ENCODE measurements at regions not wholly inside any gene's neighbourhood (a gene's known extent, or its start where the extent isn't known, plus 50 kb on each side); places are given as distances from the start of the nearest gene placed in this dataset.

- TF ChIP-seq CTCF (IDR thresholded peaks at IDR 0.05; ENCODE audit: low read depth, low read length), result no peak
- no peak for TF ChIP-seq EZH2phosphoT487 (IDR thresholded peaks at IDR 0.05; ENCODE audit: low read depth)
Measured at GRCh38 chr6:165862813-165863212, 199.8 kb upstream of the PDE10A start.

All from OCI-LY3 (cell line).